SK-N-SH (cell line): ENCODE measurements at regions not wholly inside any gene's neighbourhood (a gene's known extent, or its start where the extent isn't known, plus 50 kb on each side); places are given as distances from the start of the nearest gene placed in this dataset.

Experiments used
- CTCF ChIP-seq: fragments of 200-600 bp; sonication (generic); IDR thresholded peaks from 2 replicates; pipeline ENCODE4 v1.6.1; 2017; ENCODE audit warnings: antibody characterized with exemption, mild to moderate bottlenecking, moderate library complexity
- EZH2phosphoT487 ChIP-seq: fragments of 200-600 bp; sonication (generic); IDR thresholded peaks from 2 replicates; pipeline ENCODE4 v1.6.1; 2017; ENCODE audit warnings: low read depth, mixed run types, mild to moderate bottlenecking, antibody characterized with exemption, moderate library complexity, borderline replicate concordance
- FOXM1 ChIP-seq: IDR thresholded peaks from 2 replicates; pipeline ENCODE4 v1.4.0; 2012; ENCODE audit warnings: low read depth, mild to moderate bottlenecking
- GABPA ChIP-seq: IDR thresholded peaks from 2 replicates; pipeline ENCODE4 v1.4.0; 2012; ENCODE audit warnings: low read depth, mild to moderate bottlenecking
- JUND ChIP-seq: IDR thresholded peaks from 2 replicates; pipeline ENCODE4 v1.4.0; 2012
- MAX ChIP-seq: IDR thresholded peaks from 2 replicates; pipeline ENCODE4 v1.4.0; 2012; ENCODE audit warnings: low read depth
- MXI1 ChIP-seq: IDR thresholded peaks from 2 replicates; pipeline ENCODE4 v1.6.1; 2012; ENCODE audit warnings: mild to moderate bottlenecking, low read depth, low read length, improper control_type of control experiment
- PBX3 ChIP-seq: IDR thresholded peaks from 2 replicates; pipeline ENCODE4; 2012
- POLR2AphosphoS5 ChIP-seq: IDR thresholded peaks from 2 replicates; pipeline ENCODE4 v1.6.1; 2012; ENCODE audit warnings: low read depth, low read length
- SMC3 ChIP-seq: IDR thresholded peaks from 2 replicates; pipeline ENCODE4 v1.6.1; 2012; ENCODE audit warnings: low read depth, low read length, improper control_type of control experiment
- TCF12 ChIP-seq: IDR thresholded peaks from 2 replicates; pipeline ENCODE4 v1.4.0; 2012
- YY1 ChIP-seq: IDR thresholded peaks from 2 replicates; pipeline ENCODE4 v1.4.0; 2012; ENCODE audit warnings: low read depth, mild to moderate bottlenecking

GRCh38 chr11:103826856-103827255, 209.6 kb upstream of the DDI1 start:
- TF ChIP-seq CTCF = no peak
- TF ChIP-seq MXI1 = no peak
- TF ChIP-seq MAX = no peak
- no peak for TF ChIP-seq SMC3
- no peak for TF ChIP-seq POLR2AphosphoS5
- no peak for TF ChIP-seq EZH2phosphoT487
- no peak for TF ChIP-seq GABPA
- no peak for TF ChIP-seq YY1
- no peak for TF ChIP-seq FOXM1
- TF ChIP-seq JUND = no peak
- no peak for TF ChIP-seq PBX3
- no peak for TF ChIP-seq TCF12
